SU-DHL-6 (cell line): ENCODE measurements at regions not wholly inside any gene's neighbourhood (a gene's known extent, or its start where the extent isn't known, plus 50 kb on each side); places are given as distances from the start of the nearest gene placed in this dataset.

Experiments used
- H2AFZ ChIP-seq: fragments of 200-600 bp; sonication (generic); 2 replicates; pipeline ENCODE4 v1.6.1; 2014; ENCODE audit warnings: low read depth, mild to moderate bottlenecking, moderate library complexity, mixed read lengths, antibody characterized with exemption, low read length; ENCODE audit not compliant: severe bottlenecking
- H3F3A ChIP-seq: fragments of 200-600 bp; shearing (Covaris generic); 2 replicates; pipeline ENCODE4 v1.6.0; 2016; ENCODE audit warnings: antibody characterized with exemption, mild to moderate bottlenecking; ENCODE audit not compliant: insufficient read depth
- H3K27ac ChIP-seq: fragments of 200-600 bp; sonication (generic); 2 replicates; pipeline ENCODE4 v1.5.1; 2016; ENCODE audit warnings: low read depth, mild to moderate bottlenecking, low read length, moderate library complexity, mixed read lengths
- H3K27me3 ChIP-seq: fragments of 200-600 bp; sonication (generic), shearing (Covaris generic); 2 replicates; pipeline ENCODE4 v1.6.0; 2014; ENCODE audit warnings: mild to moderate bottlenecking, low read length
- H3K36me3 ChIP-seq: fragments of 200-600 bp; sonication (generic); 2 replicates; pipeline ENCODE4 v1.6.1; 2014; ENCODE audit warnings: mild to moderate bottlenecking, low read length, mixed read lengths
- H3K4me2 ChIP-seq: fragments of 300-600, 200-600 bp; shearing (Covaris generic), sonication (generic); 2 replicates; pipeline ENCODE4 v1.6.0; 2014; ENCODE audit warnings: low read length, low read depth, mild to moderate bottlenecking; ENCODE audit not compliant: poor library complexity, severe bottlenecking
- H3K4me3 ChIP-seq: fragments of 200-600 bp; sonication (generic); 2 replicates; pipeline ENCODE4 v1.5.1; 2014; ENCODE audit warnings: antibody characterized with exemption, low read length, mild to moderate bottlenecking, mixed read lengths; ENCODE audit not compliant: insufficient read depth, poor library complexity, severe bottlenecking
- H3K79me2 ChIP-seq: fragments of 200-600 bp; sonication (generic); 2 replicates; pipeline ENCODE4 v1.6.1; 2014; ENCODE audit warnings: mild to moderate bottlenecking, low read length, moderate library complexity; ENCODE audit not compliant: insufficient read depth
- H3K9ac ChIP-seq: fragments of 200-600 bp; sonication (generic); 2 replicates; pipeline ENCODE4 v1.7.0; 2014; ENCODE audit warnings: mild to moderate bottlenecking, low read length
- H3K9me2 ChIP-seq: fragments of 200-600 bp; sonication (generic); replicated peaks from 2 replicates; pipeline ENCODE4 v1.6.1; 2014; ENCODE audit warnings: low read length; ENCODE audit not compliant: insufficient read depth
- H3K9me3 ChIP-seq: fragments of 200-600 bp; sonication (generic); 2 replicates; pipeline ENCODE4 v1.6.1; 2014; ENCODE audit warnings: low read length, mixed read lengths; ENCODE audit not compliant: insufficient read depth
- H4K20me1 ChIP-seq: fragments of 200-600 bp; sonication (generic); 2 replicates; pipeline ENCODE4 v1.6.1; 2014; ENCODE audit warnings: low read depth, mild to moderate bottlenecking, antibody characterized with exemption, low read length, moderate library complexity, mixed read lengths
- EZH2phosphoT487 ChIP-seq: fragments of 200-600 bp; sonication (generic), shearing (Covaris generic); conservative IDR thresholded peaks from 2 replicates; pipeline ENCODE4 v1.6.1; 2018; ENCODE audit warnings: mild to moderate bottlenecking, antibody characterized with exemption, low read length, moderate library complexity, mixed read lengths
- TF ChIP-seq, protein P1 (sequence below): fragments of 200-600 bp; sonication (generic); IDR thresholded peaks from one replicate; pipeline ENCODE4 v1.5.1; 2017; ENCODE audit warnings: antibody characterized with exemption, mild to moderate bottlenecking, low read length, moderate library complexity; ENCODE audit not compliant: insufficient read depth, poor library complexity, severe bottlenecking

DNA sequence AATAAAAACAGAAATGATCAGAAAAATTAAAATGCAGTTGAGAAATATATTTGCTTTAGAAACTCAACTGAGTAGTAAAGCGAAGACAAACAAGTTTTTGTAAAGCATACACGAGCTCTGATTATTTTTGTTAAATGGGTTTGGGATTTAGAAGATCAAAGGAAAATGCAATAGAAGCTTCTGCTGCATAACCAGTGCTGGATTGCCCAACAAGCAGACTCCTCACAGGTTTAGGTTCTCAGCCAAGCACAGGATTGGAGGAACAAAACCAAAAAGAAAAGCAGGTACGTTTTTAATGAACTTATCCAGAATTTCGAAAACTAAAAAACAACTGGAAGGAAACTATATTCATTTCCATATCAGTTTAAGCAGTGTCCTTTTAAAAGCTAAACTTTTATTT lies 423.8 kb downstream of the TMEM161B start:
- Histone ChIP-seq H3K4me2 (no peak overlapping the region), H3K9me3 (no peaks in the 10 kb centered on the region), H4K20me1 (no peaks in the 10 kb centered on the region), H3K36me3 (no peaks in the 10 kb centered on the region), H3F3A (no peaks in the 10 kb centered on the region), H3K9me2 (no peaks in the 10 kb centered on the region), H3K27me3 (no peaks in the 10 kb centered on the region), H3K79me2 (no peaks in the 10 kb centered on the region), H2AFZ (no peak overlapping the region), H3K9ac (no peak overlapping the region), H3K4me3 (no peak overlapping the region), H3K27ac (no peak overlapping the region)
- TF ChIP-seq, protein P1, sequence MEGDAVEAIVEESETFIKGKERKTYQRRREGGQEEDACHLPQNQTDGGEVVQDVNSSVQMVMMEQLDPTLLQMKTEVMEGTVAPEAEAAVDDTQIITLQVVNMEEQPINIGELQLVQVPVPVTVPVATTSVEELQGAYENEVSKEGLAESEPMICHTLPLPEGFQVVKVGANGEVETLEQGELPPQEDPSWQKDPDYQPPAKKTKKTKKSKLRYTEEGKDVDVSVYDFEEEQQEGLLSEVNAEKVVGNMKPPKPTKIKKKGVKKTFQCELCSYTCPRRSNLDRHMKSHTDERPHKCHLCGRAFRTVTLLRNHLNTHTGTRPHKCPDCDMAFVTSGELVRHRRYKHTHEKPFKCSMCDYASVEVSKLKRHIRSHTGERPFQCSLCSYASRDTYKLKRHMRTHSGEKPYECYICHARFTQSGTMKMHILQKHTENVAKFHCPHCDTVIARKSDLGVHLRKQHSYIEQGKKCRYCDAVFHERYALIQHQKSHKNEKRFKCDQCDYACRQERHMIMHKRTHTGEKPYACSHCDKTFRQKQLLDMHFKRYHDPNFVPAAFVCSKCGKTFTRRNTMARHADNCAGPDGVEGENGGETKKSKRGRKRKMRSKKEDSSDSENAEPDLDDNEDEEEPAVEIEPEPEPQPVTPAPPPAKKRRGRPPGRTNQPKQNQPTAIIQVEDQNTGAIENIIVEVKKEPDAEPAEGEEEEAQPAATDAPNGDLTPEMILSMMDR: no peak
- TF ChIP-seq EZH2phosphoT487: no peak

DNA sequence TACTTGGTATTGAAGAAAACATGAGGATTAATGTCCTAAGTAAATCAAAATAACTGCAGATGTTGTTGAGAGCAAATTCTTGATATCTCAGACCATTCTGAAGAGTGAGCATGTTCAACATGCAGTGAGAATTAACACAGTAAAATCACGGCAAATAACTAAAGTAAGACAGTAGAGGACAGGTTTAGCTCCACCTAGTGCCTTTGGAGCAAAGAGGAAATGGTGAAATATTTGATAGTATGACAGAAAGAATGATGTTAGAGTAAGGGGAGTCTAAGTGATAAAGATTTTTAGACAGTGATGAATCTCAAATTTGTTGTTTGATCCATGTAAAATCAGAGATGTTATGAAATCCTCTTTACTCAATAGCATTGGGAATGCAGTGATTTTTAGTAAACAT lies 424.2 kb downstream of the TMEM161B start:
- H2AFZ ChIP-seq: no peak overlapping the region

DNA sequence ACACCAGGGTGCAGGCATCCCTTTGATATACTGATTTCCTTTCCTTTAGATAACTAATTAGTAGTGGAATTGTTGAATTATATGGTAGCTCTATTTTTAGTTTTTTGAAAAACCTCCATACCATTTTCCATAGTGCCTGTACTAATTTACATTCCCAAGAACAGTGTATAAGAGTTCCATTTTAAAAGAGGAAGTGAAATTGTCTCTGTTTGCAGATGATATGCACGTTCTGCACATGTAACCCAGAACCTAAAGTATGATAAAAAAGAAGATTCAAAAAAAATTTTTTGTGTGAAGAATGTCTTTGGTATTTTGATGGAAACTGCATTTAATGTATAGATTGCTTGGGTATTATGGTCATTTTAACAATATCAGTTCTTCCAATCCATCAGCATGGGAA lies 424.0 kb upstream of the CCNH start:
- Histone ChIP-seq H2AFZ (no peak overlapping the region), H3K9me3 (no peaks in the 10 kb centered on the region), H3K27ac (no peak overlapping the region), H3K9ac (no peak overlapping the region), H3K79me2 (no peaks in the 10 kb centered on the region), H3K27me3 (no peaks in the 10 kb centered on the region), H3K4me2 (no peak overlapping the region), H3F3A (no peaks in the 10 kb centered on the region), H3K4me3 (no peak overlapping the region), H4K20me1 (no peaks in the 10 kb centered on the region), H3K9me2 (no peaks in the 10 kb centered on the region), H3K36me3 (no peaks in the 10 kb centered on the region)
- no peak for TF ChIP-seq EZH2phosphoT487
- TF ChIP-seq, protein P1: no peak

More for the DNA sequence above, 424.2 kb downstream of the TMEM161B start:
- Histone ChIP-seq H3F3A (no peaks in the 10 kb centered on the region), H3K9me3 (no peaks in the 10 kb centered on the region), H4K20me1 (no peaks in the 10 kb centered on the region), H3K36me3 (no peaks in the 10 kb centered on the region), H3K4me2 (no peak overlapping the region), H3K9ac (no peak overlapping the region), H3K79me2 (no peaks in the 10 kb centered on the region), H3K4me3 (no peak overlapping the region), H3K9me2 (no peaks in the 10 kb centered on the region), H3K27ac (no peak overlapping the region), H3K27me3 (no peaks in the 10 kb centered on the region)
- TF ChIP-seq EZH2phosphoT487: no peak
- TF ChIP-seq, protein P1: no peak

DNA sequence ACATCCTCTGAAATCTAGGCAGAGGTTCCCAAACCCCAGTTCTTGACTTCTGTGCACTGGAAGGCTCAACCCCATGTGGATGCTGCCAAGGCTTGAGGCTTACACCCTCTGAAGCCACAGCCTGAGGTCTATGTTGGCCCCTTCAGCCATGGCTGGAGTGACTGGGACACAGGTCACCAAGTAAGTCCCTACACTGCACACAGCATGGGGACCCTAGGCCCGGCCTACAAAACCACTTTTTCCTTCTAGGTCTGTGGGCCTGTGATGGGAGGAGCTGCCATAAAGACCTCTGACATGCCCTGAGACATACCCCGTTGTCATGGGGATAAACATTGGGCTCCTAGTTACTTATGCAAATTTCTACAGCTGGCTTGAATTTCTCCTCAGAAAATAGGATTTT lies 418.8 kb upstream of the CCNH start:
- no peak for TF ChIP-seq EZH2phosphoT487
- TF ChIP-seq, protein P1: no peak
- H3K36me3 ChIP-seq: no peaks in the 10 kb centered on the region
- no peaks in the 10 kb centered on the region for H4K20me1 ChIP-seq
- no peak overlapping the region for H3K4me2 ChIP-seq
- no peaks in the 10 kb centered on the region for H3K9me2 ChIP-seq
- H3K27ac ChIP-seq: no peak overlapping the region
- no peak overlapping the region for H2AFZ ChIP-seq
- H3F3A ChIP-seq: no peaks in the 10 kb centered on the region
- no peak overlapping the region for H3K4me3 ChIP-seq
- H3K27me3 ChIP-seq: no peaks in the 10 kb centered on the region
- H3K9ac ChIP-seq: no peak overlapping the region
- H3K9me3 ChIP-seq: no peaks in the 10 kb centered on the region
- no peaks in the 10 kb centered on the region for H3K79me2 ChIP-seq
